ENCODE measurements at regions not wholly inside any gene's neighbourhood (a gene's known extent, or its start where the extent isn't known, plus 50 kb on each side); places are given as distances from the start of the nearest gene placed in this dataset.

DNA sequence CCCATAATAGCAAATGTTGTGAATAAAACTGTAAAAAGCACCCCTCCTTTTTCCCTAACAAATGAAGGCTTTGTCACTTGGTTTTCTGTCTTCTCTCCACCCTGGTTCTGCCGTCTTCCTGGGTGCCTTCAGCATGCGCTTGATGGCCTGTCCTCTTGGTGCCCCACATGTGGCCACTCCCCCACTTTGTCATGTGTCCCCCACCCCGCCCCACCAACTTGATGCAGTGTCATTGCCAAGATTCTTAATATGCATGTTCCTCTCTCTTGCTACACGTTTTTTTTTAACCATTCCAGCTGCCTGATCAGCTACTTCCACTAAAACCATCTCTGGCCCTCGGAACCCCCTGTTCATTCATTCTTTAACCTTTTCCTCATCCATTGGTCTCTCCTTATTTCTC lies 340.3 kb downstream of the QKI start:
- peaks cover 0 to 16% of the 10 kb centered on the region in 2 experiments; a peak in 3 of 5 replicates for H3K27me3 ChIP-seq (ENCODE audit: control insufficient read depth in 2 of 2, insufficient read depth in 2 of 2, low read length in 2 of 2)
- ChIA-PET POLR2A (no interaction called here), CTCF (ENCODE audit: low intra/inter-chr PET ratio) (no interaction called here)
- ATAC-seq (no peak), FAIRE-seq (no peak), DNase-seq (ENCODE audit: extremely low read depth in 1 of 4, low spot score in 3 of 4) (no peak)
- in situ Hi-C loops (cut with MboI) (no loop called here), intact Hi-C loops (cut with micrococcal nuclease) (no loop called here)
- H4K20me1 ChIP-seq (replicated peaks; ENCODE audit: control insufficient read depth, insufficient read depth, low read length) = no peaks in the 10 kb centered on the region
- H3K79me2 ChIP-seq (ENCODE audit: control insufficient read depth, insufficient read depth, low read length) = no peaks in the 10 kb centered on the region
- BruUV-seq (replicated peaks) = no TSS peak
- no peak overlapping the region for H3K4me3 ChIP-seq
- H3K9me3 ChIP-seq (replicated peaks; ENCODE audit: control insufficient read depth, insufficient read depth, low read depth, low read length) = peaks cover 3% of the 10 kb centered on the region; the same call in 1 of the 2 replicates
- no peaks in the 10 kb centered on the region for H3K9me1 ChIP-seq (ENCODE audit: control insufficient read depth, insufficient read depth, low read length)
- H3K36me3 ChIP-seq (ENCODE audit: control insufficient read depth, insufficient read depth, low read length) = no peaks in the 10 kb centered on the region
- peaks cover 0 to 10% of the 10 kb centered on the region in 2 experiments; a peak in 3 of 5 replicates for H3K4me1 ChIP-seq (replicated peaks in 1 of 2; ENCODE audit: control insufficient read depth in 2 of 2, insufficient read depth in 2 of 2, low read length in 2 of 2)
- H3K4me2 ChIP-seq (ENCODE audit: insufficient read depth, low read length) = no peak overlapping the region
- H3K9ac ChIP-seq (ENCODE audit: insufficient read depth in 1 of 2, low read depth in 2 of 2, low read length in 2 of 2) = no peak overlapping the region
- H3K27ac ChIP-seq (ENCODE audit: extremely low read depth, low read depth, low read length) = no peak overlapping the region
- WGBS (ENCODE audit: insufficient coverage, low coverage, missing lambda C conversion rate) = 38% methylated on average over 5 of the region's 5 CpGs
- no peak overlapping the region for H2AFZ ChIP-seq (ENCODE audit: low read depth, low read length)
- TF ChIP-seq MCM2 (IDR thresholded peaks at IDR 0.05; ENCODE audit: low read depth) (no peak), SREBF1 (IDR thresholded peaks at IDR 0.05; ENCODE audit: borderline replicate concordance, low read depth, low read length) (no peak), POLR2AphosphoS2 (IDR thresholded peaks at IDR 0.05; ENCODE audit: low read length) (no peak), NR2F6 (CRISPR knock-in tag; IDR thresholded peaks at IDR 0.05) (no peak), ZBTB7A (IDR thresholded peaks at IDR 0.05; ENCODE audit: borderline replicate concordance, control insufficient read depth, low read depth, low read length) (no peak), PML (IDR thresholded peaks at IDR 0.05; ENCODE audit: low read length) (no peak), ZNF134 (CRISPR knock-in tag; conservative IDR thresholded peaks at IDR 0.05) (no peak), NCOR1 (IDR thresholded peaks at IDR 0.05) (no peak)
- TF ChIP-seq, protein P1, sequence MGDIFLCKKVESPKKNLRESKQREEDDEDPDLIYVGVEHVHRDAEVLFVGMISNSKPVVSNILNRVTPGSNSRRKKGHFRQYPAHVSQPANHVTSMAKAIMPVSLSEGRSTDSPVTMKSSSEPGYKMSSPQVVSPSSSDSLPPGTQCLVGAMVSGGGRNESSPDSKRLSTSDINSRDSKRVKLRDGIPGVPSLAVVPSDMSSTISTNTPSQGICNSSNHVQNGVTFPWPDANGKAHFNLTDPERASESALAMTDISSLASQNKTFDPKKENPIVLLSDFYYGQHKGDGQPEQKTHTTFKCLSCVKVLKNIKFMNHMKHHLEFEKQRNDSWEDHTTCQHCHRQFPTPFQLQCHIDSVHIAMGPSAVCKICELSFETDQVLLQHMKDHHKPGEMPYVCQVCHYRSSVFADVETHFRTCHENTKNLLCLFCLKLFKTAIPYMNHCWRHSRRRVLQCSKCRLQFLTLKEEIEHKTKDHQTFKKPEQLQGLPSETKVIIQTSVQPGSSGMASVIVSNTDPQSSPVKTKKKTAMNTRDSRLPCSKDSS (IDR thresholded peaks at IDR 0.05; ENCODE audit: low read depth, partially characterized antibody) = no peak

All from K562 (cell line).